Stimulated activated CD4-positive, alpha-beta T cell treated with anti-CD3 and anti-CD28 coated beads, Interleukin-2, amount 100 ng/mL, for 48 hours (primary cell): ENCODE measurements at regions not wholly inside any gene's neighbourhood (a gene's known extent, or its start where the extent isn't known, plus 50 kb on each side); places are given as distances from the start of the nearest gene placed in this dataset.
A peak's percentile ranks its signal among the peaks of the same experiment; 100 is the strongest.
"Not testable (repeated sequence)": the region's sequence is repeated elsewhere in the genome, so short reads cannot be mapped to it uniquely, and the experiment has no call there.

Source experiments
- DNase-seq, 2 donors: peaks; one replicate each; pipeline ENCODE4 v3.0.0-alpha.2; 2020

DNA sequence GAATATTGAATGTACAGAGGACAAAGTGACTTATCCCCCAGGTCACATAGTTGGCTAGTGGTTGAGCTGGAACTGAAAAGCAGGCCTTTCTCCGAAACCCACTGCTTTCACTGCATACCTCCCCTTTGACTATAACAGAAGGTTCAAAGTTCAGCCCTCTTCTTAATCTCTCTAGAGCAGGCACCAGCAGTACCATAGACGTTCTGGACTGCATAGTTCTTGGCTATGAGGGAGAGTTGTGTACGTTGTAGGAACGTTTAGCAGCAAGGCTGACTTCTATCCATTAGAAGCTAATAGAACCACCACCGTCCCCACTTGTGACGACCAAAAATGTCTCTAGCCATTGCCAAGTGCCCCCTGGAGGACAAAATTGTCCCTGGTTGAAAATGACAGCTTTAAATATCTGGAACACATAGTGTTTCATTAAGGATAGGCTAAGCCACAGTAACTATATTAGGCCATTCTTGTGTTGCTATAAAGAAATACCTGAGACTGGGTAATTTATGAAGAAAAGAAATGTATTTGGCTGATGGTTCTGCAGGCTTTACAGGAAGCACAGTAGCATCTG is 123.8 kb upstream of the MTHFD1L start:
- peak; percentile 6 to 13 for DNase-seq

DNA sequence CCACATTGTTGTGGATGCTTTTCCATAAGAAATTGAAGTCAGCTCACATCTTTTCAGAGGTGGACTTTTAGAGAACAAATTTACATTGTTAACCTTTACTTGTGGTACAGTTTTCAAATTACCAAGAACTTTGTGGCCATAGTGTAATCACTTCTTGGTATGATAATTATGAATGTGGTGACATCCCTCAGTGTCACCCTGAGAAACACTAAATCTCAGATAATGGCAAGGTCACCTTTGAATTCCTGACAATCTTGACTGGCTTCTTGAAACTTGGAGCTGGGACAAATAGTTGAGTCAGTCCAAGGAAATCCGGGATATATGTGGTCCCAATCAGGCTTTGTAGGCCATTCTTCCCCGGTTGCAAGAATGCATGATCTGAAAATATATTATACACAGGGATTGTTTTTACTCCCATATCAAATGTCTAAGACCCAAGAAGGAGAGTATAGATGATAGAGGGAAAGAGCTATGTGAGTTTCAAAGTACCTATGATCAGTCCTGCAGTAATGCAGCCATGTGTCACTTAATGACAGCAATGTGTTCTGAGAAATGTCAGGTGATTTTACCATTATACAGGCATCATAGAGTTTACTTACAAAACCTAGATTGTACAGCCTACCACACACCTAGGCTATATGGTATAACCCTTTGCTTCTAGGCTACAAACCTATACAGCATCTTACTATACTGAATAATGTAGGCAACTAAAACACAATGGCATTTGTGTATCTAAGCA is 120.8 kb upstream of the MTHFD1L start:
- no peak for DNase-seq

DNA sequence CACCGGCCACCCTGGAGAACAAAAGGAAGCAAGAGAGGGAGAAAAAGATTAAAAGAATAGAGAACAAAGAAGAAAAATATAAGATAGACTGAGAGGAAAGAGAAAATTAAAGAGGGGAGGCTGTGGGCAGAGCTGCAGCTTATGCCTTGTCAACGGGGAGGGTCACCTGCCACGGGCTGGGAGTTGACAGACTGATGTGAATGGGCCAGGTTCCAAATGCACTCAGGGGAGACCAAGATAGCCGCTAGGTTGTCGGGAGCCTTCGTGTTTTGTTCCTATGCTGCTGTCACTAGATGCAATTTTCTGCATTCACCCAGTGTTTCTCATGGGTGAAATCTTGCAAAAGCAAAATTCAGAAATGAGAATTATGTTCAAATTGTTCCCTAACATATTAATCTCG is 119.6 kb upstream of the MTHFD1L start:
- no peak for DNase-seq

DNA sequence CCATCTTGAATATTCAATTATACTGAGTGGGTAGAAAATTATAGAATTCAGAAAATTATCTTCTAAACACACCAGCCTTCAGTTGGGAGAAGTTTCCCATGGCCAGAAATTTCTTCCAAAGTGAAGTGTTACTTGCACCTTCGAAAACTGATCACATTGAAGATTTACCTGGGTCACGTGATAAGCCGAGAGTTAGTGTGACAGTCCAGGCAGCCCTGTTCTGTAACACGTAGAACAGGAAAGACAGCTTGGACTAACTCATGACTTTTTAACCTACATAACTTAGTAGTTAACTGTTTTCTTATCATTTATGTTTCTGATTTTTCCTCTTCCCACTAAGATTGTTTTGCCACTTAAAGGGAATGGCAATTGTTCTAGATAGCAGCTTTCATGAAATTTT is 118.3 kb upstream of the MTHFD1L start:
- DNase-seq = no peak

DNA sequence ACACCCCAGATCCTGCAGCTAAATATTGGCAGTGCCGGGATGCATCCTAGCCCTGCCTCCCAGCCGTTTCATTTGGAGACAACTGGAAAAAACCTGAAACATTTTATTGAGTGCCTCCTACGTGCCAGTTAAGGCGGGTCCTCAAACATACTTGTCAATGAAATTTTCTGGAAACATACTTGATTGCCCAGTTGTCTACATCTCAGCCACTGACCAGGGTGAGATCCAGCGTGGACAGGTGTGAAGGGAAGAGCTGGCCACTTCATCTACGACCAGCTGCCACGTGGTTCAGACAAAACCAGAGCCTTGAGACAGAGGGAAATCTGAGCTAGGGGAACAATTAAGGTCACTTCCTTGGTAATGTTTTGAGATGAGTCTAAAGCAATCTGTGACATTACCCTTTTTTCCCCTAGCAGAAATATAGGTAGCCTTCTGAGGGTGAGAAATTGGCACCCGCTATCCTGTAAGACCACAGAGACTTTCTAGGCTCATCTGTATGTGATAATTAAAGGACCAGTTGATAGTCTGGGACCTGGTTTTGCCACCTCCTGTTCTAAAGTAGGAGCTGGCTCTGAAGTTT is 116.3 kb upstream of the MTHFD1L start:
- no peak for DNase-seq

DNA sequence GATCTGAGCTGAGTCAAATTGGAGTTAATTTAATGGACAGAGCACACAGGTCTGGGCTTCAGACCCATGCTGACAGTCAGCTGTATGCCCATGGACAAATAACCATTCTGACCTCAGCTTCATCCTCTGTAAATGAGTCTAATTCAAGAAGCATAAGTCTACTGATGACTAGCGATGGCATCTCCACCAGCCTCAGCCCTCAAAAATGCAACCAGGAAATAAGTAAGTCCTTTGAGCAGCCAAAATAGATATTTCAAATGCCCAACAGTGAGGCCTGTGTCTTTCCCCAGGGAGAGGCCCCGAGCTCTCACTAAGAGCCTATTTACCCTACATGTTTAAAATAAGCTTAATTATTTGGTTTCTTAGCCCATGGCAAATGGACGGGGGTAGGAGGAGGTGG is 114.2 kb upstream of the MTHFD1L start:
- no peak for DNase-seq

DNA sequence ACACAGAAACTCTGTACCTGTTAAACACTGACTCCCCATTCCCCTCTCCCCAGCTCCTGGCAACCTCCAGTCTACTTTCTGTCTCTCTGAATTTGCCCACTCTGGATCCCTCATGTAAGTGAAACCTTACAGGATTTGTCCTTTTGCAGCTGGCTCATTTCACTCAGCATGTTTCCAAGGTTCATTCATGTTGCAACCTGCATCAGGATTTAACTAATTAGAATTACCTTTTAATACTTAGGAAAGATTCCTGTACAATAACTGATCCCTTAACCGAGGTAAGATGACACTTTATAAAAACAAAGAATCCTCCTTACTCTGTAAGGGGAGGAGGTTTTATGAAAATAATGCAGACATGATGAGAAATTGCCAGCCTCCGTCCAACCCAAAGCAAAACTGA is 113.1 kb upstream of the MTHFD1L start:
- no peak for DNase-seq

DNA sequence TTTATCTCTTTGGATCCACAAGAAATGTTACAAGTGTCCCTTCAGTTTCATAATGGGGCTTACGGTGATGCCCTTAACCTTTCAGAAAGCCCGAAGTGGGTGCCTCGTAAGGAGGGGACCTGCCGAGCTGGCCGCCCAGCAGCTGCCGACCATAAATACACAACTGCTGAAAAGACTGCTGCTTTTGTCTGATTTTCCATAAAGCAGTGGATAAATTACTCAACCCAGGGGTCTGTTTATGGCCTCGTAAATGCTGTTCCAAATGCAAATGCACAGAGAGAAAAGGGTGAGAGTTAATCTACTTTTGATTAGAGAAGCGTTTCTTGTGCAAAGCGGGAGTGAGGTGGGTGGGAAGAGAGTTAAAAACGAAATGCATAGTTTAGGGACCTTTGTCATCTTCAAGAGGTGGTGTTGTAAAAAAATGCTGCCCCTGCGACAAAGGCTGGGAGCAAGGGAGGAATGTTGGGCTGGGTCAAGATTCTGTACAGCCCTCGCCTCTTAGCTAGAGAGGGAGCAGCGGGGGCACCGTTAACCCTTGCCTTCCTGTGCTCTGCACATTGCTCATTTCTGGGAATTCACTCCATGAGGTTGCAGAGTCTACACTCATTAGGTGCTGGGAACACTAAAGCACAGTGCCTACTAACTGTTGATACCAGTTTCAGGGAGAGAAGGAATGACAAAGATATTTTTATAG is 112.0 kb upstream of the MTHFD1L start:
- no peak for DNase-seq

DNA sequence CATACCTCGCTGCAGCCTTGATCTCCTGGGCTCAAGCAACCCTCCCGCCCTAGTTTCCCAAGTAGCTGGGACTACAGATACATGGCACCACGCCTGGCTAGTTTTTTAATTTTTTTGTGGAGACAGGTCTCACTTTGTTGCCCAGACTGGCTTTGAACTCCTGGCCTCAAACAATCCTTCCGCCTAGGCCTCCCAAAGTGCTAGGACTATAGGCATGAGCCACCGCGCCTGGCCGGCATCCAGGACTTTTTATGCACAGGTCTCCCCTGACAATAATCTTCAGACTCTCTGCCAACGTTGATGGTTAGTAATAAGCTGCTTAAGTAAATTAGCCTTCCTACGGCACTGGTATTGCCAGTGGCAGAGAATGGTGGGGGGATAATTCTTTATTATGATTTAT is 110.5 kb upstream of the MTHFD1L start:
- no peak for DNase-seq

DNA sequence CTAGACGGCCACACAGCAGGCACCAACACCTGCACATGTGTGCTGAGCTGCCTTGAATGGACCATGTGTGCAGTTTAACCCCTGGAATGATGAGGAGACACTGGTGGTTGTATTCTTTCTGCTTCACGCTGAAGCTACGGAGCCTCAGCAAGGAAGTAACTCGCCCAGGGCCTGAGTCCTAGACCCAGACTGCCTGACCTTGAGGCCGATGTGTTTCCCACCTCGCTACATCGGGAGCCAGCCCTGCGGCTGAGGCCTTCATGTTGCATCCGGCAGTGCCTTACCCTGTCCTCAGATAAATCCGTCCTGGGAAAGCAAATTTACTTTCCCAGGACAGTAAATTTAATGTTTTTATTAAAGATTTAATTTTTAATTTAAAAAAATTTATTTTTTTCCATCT is 110.0 kb upstream of the MTHFD1L start:
- no peak for DNase-seq

DNA sequence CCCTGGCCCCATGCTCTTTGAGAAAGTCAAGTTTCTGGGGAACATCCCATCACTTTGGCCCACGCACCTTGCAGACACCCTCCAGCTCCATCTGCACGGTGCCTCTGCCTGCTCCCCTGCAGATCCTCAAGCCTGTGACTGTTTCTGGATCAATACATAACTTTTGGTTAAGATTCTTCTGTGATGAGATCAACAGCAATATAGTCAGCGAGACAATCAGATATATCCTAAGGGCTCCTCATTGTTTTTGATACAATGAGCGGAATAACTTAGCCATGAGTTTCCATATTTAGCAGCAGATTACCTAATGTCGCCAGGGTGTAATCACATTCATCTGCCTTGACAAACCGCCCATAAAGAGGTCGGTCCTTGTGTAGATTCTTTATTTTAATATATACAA is 109.3 kb upstream of the MTHFD1L start:
- DNase-seq = no peak

DNA sequence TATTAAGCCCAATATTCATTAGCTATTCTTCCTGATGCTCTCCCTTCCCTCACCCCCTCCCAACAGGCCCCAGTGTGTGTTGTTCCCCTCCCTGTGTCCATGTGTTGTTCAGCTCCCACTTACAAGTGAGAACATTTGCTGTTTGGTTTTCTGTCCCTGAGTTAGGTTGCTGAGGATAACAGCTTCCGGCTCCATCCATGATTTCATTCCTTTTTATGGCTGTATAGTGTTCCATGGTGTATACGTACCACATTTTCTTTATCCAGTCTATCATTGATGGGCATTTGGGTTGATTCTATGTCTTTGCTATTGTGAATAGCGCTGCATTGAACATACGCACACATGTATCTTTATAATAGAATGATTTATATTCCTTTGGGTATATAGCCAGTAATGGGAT is 107.7 kb upstream of the MTHFD1L start:
- not testable (repeated sequence) for DNase-seq

DNA sequence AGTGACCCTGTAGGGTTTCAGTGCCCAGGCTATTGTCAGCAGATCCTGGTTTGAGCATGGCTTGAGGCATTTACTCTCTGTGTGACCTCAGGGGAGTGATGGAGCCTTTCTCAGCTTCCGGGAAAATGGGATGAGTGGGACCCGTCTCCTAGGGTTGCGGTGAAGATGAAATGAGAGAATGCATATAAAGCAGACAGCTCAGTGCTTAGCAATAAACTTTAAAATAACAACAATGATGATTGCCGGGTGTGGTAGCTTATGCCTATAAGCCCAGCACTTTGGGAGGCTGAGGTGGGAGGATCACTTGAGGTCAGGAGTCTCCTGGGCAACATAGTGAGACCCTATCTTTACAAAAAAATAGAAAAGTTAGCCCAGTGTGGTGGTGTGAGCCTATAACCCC is 106.0 kb upstream of the MTHFD1L start:
- no peak for DNase-seq

DNA sequence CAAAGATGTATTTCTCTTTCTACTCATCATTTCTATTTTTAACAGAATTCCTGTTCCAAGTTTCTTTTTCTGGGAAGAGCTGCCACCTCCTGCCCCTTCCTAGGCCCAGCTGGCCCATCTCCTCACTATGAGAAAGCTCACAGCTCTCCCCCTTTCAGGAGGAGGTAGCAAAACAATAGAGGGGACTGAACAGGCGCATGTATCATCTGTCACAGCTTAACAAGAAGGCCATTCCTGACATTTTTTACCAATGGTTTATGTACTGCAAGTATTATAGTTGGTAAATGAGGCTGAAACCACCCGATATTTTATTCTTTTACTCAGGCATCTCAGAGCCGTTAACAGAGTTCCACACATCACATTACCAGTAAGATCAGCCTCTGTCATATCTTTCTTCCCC is 103.7 kb upstream of the MTHFD1L start:
- DNase-seq = no peak

DNA sequence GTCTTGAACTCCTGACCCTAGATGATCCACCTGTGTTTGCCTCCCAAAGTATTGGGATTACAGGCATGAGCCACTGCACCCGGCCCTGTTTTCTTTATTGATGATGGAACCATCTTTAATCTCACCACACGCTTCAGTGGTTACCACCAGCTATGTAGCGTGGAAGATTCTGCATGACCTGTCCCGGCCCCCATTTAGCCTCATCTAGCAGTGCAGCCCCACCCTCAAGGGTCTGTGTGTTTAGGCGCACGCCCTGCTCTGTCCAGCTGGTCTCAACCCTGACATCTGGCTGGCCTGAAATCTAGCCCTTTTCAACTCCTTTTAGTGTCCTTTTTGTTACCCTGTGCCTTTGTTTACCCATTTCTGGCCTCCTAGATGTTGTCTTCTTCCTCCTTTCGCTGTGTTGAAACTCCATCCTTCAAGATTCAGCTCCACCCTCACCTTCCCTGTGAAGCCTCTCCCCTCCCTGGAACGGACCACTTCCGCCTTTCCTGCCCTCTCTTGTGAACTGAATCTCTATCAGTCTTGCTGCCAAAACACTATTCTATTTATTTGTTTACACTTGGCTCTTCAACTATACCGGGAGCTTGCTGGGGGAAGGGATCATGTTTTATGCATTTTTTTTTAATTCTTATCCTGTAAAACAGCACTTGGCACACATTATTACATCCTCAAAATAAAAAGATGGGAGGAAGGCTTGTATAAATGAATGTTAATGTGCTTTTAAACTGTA is 101.0 kb upstream of the MTHFD1L start:
- DNase-seq = no peak

DNA sequence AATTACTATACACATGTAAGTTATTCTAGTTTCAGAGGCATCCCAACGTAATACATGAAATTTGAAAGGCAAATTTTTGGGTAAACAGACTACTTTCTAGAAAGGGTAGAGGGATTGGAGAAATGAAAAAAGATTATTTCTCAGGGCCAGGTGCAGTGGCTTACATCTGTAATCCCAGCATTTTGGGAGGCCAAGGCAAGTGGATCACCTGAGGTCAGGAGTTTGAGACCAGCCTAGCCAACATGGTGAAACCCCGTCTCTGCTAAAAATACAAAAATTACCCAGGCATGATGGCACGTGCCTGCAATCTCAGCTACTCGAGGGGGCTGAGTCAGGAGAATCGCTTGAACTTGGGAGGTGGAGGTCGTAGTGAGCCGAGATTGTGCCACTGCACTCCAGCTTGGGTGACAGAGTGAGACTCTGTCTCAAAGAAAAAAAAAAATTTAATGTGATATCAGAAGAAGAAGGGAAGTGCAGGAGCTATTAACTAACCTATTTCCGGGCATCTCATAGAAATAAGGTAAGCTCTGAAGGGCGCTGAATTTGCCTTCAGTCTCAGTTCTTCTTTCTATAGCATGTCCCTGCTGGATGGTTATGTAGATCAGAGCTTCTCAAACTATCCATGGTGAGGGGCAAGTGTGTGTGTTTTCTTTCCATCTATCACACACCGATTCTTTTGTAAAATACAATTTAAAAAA is 100.3 kb upstream of the MTHFD1L start:
- DNase-seq = no peak

DNA sequence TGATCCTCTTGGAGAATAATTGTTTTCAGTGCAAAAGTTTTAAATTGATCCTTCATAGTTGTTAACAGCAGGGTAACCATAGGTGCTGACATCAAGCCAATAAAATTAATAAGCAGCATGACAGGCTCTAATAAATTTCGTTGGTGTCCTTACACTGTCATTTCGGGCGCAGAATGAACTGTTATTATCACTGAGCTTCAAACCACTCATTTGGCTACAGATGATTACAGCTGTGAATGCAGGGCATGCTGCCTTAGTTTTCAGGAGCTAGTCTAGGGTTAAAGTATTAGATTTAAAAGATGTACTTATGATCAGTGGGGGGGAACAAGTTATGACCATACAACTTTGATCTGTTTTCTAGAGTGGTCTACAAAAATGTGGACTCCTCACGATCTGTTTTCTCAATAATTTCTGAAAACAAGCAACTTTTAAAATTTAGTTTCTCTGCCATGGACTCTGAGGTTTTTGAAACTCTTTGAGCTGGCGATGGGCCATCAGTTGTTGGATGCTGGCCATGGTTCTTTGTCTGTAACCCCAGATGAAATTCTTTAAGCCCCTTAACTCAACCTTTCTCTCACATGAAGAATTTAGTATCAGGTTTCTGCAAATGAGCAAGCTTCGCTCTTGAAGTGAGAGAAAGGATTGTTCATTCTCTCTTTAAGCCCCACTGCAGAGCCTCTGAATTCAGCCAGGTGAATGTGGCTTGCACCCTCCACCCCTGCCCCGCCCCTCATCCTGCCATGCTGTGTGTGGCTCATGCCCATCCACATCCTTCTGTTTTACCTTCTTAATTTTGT is 99.1 kb upstream of the MTHFD1L start:
- no peak for DNase-seq

DNA sequence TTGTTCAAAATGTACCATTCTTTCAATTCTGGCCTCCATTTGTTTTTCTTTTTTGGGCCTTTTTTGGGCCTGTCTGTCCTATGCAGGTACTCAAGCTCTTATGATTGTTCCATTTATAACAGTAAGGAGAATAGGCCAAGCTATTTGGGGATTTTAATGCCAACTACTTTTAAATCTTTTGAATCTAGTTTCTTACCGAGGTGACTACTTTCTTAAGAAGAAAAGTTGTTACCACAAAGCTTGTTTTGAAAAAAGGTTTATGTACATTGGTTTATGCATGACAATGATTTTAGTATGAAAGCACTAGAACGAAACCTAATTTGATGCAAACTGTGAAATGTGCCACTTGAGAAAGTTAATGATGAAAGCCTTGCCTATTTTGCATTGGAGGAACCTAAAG is 98.3 kb upstream of the MTHFD1L start:
- no peak for DNase-seq

DNA sequence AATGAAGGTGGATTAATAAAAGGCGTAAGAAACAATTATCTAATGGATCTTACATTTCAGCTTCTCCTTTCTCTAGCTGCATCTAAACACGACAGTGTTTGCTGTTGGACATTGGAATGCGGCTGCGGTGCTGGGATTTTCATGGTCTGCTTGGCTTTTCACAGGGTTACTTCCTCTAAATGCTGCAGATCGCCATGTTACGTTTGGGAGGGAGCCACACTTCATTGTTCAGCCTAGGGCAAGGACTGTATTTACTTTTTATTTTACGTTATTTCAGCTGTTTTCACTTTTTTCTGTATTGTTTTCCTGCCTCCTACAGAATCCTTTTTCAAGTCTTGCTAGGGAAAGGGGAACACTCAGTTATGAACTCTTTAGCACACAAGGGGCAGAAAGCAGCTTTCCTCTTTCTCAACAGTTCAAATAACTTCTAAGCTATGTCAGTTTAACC is 97.9 kb upstream of the MTHFD1L start:
- no peak for DNase-seq

DNA sequence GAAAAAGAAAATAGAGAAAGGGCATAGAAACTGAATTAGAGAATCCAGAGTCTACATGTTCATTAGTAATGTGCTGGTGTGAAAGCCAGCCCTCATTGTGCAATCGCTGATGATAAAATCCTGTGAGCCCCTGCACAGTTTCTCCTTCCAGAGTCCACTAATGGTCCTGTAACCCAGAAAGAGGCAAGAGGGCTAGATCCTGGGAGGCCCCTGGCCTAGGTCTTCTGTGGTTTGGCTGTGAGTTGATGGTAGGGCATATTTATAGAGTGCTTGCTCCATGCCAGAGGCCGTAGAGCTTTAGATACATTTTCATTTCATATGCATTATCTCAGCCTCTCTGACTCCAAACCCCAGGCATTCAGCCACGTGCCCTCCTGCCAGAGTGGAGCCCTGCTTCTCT is 94.9 kb upstream of the MTHFD1L start:
- no peak for DNase-seq

DNA sequence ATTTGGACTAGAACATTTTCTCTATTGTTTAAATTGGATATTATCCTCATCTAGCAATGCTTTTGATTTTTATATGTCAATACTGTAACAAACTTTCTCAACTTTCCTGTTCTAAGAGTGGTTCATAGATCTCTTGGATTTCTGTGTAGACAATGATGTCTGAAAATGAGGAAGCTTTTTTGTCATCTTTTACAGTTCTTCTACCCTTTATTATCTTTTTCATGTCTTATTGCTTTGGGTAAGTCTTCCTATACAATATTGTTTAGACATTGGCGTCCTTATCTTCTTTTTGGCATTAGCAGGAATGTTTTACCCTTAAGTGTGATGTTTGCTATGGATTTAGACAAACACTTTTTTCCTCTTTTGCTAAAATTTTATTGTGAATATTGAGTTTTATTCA is 91.5 kb upstream of the MTHFD1L start:
- no peak for DNase-seq
